SK-N-SH treated with all-trans-retinoic acid at 6 μM for 48 hours (cell line): ENCODE measurements at regions not wholly inside any gene's neighbourhood (a gene's known extent, or its start where the extent isn't known, plus 50 kb on each side); places are given as distances from the start of the nearest gene placed in this dataset.

Experiments
- ATAC-seq: fragments of 200-7000 bp; cut with Tn5 transposase; 3 replicates; pipeline ENCODE4 v1.9.1; 2020; ENCODE audit warnings: mild to moderate bottlenecking, moderate library complexity
- ARNTL ChIP-seq: fragments of 450-650 bp; formaldehyde crosslinking; IDR thresholded peaks from 2 replicates; pipeline ENCODE4 v1.5.0; 2020; ENCODE audit warnings: low read depth, mild to moderate bottlenecking, moderate library complexity, borderline replicate concordance
- CSDC2 ChIP-seq: fragments of 250-450 bp; sonication (Bioruptor Pico); IDR thresholded peaks from 2 replicates; pipeline ENCODE4 v1.5.0; 2020; ENCODE audit warnings: mild to moderate bottlenecking, moderate library complexity
- ESRRG ChIP-seq: fragments of 250-450 bp; sonication (Bioruptor Pico); IDR thresholded peaks from 2 replicates; pipeline ENCODE4 v1.6.1; 2021; ENCODE audit warnings: mild to moderate bottlenecking
- ISL1 ChIP-seq: fragments of 250-450 bp; sonication (Bioruptor Pico); IDR thresholded peaks from 2 replicates; pipeline ENCODE4 v2.1.2; 2022; ENCODE audit warnings: mild to moderate bottlenecking, moderate library complexity
- OSR1 ChIP-seq: fragments of 250-450 bp; sonication (Bioruptor Pico); IDR thresholded peaks from 2 replicates; pipeline ENCODE4 v1.8.0; 2022; ENCODE audit warnings: moderate library complexity, mild to moderate bottlenecking, inconsistent platforms
- PPARA ChIP-seq: fragments of 250-450 bp; sonication (Bioruptor Pico); IDR thresholded peaks from 2 replicates; pipeline ENCODE4 v1.5.0; 2020; ENCODE audit warnings: mild to moderate bottlenecking, borderline replicate concordance
- SNAI2 ChIP-seq: fragments of 250-450 bp; sonication (Bioruptor Pico); IDR thresholded peaks from 2 replicates; pipeline ENCODE4 v1.5.0; 2020; ENCODE audit warnings: mild to moderate bottlenecking, moderate library complexity
- TCF4 ChIP-seq: fragments of 250-450 bp; sonication (Bioruptor Pico); IDR thresholded peaks from 2 replicates; pipeline ENCODE4 v1.8.0; 2021; ENCODE audit warnings: mild to moderate bottlenecking, moderate library complexity, borderline replicate concordance
- ZFP3 ChIP-seq: fragments of 250-450 bp; sonication (Bioruptor Pico); IDR thresholded peaks from 2 replicates; pipeline ENCODE4 v1.5.0; 2020; ENCODE audit warnings: mild to moderate bottlenecking, moderate library complexity
- ZFP30 ChIP-seq: fragments of 450-650 bp; formaldehyde crosslinking; IDR thresholded peaks from 2 replicates; pipeline ENCODE4 v1.5.0; 2022; ENCODE audit warnings: mild to moderate bottlenecking, moderate library complexity
- ZNF565 ChIP-seq: fragments of 450-650 bp; formaldehyde crosslinking; conservative IDR thresholded peaks from 2 replicates; pipeline ENCODE4 v1.5.0; 2020; ENCODE audit warnings: low read depth, mild to moderate bottlenecking, moderate library complexity
- ZNF70 ChIP-seq: fragments of 450-650 bp; formaldehyde crosslinking; IDR thresholded peaks from 2 replicates; pipeline ENCODE4 v1.5.0; 2020; ENCODE audit warnings: mild to moderate bottlenecking, moderate library complexity
- ZNF8 ChIP-seq: fragments of 450-650 bp; formaldehyde crosslinking; IDR thresholded peaks from 2 replicates; pipeline ENCODE4 v1.5.0; 2020; ENCODE audit warnings: mild to moderate bottlenecking, moderate library complexity
- TF ChIP-seq, protein P1 (sequence below): fragments of 250-450 bp; sonication (Bioruptor Pico); IDR thresholded peaks from 2 replicates; pipeline ENCODE4 v1.8.0; 2020; ENCODE audit warnings: mild to moderate bottlenecking, moderate library complexity, borderline replicate concordance
- TF ChIP-seq, protein P2 (sequence below): fragments of 250-450 bp; sonication (Bioruptor Pico); IDR thresholded peaks from 2 replicates; pipeline ENCODE4 v1.5.1; 2021; ENCODE audit warnings: mild to moderate bottlenecking, moderate library complexity
- TF ChIP-seq, protein P3 (sequence below): fragments of 250-450 bp; sonication (Bioruptor Pico); IDR thresholded peaks from 2 replicates; pipeline ENCODE4 v1.5.0; 2020; ENCODE audit warnings: mild to moderate bottlenecking, moderate library complexity
- TF ChIP-seq, protein P4 (sequence below): fragments of 250-450 bp; sonication (Bioruptor Pico); IDR thresholded peaks from 2 replicates; pipeline ENCODE4 v1.8.0; 2021; ENCODE audit warnings: low read depth, mild to moderate bottlenecking, moderate library complexity, borderline replicate concordance
- TF ChIP-seq, protein P5 (sequence below): fragments of 250-450 bp; sonication (Bioruptor Pico); IDR thresholded peaks from 2 replicates; pipeline ENCODE4 v1.5.1; 2020; ENCODE audit warnings: low read depth, mild to moderate bottlenecking, moderate library complexity

DNA sequence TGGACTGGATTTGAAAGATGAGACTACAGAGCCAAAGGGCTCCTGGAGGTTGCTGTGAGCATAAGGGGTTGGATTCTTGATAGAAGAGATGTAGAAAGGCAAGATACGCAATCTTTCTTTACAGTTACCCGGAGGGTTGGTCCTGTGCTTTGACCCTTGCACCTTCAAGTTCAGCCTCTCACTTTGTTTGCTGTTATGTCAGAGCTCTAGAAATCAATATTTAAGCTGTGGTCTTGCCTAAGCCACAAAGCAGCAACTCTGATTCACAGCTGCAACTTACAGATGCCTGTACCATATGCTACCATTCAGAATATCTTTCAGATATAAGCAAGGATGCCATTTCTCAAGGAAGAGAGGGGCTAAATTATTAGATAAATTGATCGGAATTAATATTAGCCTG lies 943.1 kb upstream of the LRRTM1 start:
- ATAC-seq: no peak
- no peak for TF ChIP-seq ZNF565 (CRISPR knock-in tag)
- no peak for TF ChIP-seq SNAI2 (CRISPR knock-in tag)
- no peak for TF ChIP-seq ESRRG (CRISPR knock-in tag)
- TF ChIP-seq, protein P1, sequence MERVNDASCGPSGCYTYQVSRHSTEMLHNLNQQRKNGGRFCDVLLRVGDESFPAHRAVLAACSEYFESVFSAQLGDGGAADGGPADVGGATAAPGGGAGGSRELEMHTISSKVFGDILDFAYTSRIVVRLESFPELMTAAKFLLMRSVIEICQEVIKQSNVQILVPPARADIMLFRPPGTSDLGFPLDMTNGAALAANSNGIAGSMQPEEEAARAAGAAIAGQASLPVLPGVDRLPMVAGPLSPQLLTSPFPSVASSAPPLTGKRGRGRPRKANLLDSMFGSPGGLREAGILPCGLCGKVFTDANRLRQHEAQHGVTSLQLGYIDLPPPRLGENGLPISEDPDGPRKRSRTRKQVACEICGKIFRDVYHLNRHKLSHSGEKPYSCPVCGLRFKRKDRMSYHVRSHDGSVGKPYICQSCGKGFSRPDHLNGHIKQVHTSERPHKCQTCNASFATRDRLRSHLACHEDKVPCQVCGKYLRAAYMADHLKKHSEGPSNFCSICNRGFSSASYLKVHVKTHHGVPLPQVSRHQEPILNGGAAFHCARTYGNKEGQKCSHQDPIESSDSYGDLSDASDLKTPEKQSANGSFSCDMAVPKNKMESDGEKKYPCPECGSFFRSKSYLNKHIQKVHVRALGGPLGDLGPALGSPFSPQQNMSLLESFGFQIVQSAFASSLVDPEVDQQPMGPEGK: no peak
- TF ChIP-seq CSDC2: no peak

DNA sequence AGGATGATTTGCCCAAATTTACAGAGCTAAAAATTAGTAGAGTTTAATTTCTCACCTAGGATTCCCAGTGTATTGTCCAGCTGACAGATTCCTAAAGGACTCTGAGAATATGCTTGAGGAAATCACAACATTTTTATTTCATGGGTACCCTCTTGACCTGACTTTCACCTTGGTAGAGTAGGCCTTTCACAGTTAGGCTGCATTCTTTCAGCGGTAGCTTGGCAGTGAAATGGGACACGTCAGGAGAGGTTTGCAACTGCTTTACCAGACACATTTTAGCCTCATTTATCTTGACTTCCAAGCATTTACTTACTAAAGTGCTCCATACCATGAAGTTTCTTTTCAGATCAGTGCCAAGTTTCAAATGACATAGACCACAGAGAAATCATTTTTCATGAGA lies 937.9 kb upstream of the LRRTM1 start:
- no peak for TF ChIP-seq ARNTL (CRISPR knock-in tag)
- TF ChIP-seq, protein P2, sequence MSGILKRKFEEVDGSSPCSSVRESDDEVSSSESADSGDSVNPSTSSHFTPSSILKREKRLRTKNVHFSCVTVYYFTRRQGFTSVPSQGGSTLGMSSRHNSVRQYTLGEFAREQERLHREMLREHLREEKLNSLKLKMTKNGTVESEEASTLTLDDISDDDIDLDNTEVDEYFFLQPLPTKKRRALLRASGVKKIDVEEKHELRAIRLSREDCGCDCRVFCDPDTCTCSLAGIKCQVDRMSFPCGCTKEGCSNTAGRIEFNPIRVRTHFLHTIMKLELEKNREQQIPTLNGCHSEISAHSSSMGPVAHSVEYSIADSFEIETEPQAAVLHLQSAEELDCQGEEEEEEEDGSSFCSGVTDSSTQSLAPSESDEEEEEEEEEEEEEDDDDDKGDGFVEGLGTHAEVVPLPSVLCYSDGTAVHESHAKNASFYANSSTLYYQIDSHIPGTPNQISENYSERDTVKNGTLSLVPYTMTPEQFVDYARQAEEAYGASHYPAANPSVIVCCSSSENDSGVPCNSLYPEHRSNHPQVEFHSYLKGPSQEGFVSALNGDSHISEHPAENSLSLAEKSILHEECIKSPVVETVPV: no peak
- no peak for TF ChIP-seq ZNF8
- no peak for ATAC-seq

DNA sequence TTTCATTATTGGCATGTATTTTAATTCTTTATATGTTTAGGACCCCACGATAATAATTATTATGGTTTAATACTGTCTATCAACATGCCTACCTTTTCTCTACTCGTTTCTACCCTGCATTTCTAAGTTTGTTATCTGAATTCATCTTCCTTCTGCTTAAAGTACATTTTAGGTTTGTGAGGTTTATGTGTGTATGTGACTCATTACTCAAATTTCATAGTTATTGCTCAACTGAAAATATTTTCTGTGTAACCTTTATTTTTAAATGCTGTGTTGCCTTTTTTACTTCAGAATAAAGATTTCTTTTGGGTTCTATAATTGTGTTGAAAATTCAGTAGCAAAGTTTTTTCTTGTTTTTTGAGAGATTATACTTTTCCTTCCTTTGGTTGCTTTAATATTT lies 933.9 kb upstream of the LRRTM1 start:
- TF ChIP-seq, protein P3, sequence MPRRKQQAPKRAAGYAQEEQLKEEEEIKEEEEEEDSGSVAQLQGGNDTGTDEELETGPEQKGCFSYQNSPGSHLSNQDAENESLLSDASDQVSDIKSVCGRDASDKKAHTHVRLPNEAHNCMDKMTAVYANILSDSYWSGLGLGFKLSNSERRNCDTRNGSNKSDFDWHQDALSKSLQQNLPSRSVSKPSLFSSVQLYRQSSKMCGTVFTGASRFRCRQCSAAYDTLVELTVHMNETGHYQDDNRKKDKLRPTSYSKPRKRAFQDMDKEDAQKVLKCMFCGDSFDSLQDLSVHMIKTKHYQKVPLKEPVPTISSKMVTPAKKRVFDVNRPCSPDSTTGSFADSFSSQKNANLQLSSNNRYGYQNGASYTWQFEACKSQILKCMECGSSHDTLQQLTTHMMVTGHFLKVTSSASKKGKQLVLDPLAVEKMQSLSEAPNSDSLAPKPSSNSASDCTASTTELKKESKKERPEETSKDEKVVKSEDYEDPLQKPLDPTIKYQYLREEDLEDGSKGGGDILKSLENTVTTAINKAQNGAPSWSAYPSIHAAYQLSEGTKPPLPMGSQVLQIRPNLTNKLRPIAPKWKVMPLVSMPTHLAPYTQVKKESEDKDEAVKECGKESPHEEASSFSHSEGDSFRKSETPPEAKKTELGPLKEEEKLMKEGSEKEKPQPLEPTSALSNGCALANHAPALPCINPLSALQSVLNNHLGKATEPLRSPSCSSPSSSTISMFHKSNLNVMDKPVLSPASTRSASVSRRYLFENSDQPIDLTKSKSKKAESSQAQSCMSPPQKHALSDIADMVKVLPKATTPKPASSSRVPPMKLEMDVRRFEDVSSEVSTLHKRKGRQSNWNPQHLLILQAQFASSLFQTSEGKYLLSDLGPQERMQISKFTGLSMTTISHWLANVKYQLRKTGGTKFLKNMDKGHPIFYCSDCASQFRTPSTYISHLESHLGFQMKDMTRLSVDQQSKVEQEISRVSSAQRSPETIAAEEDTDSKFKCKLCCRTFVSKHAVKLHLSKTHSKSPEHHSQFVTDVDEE (CRISPR knock-in tag): no peak
- TF ChIP-seq, protein P1: no peak
- no peak for TF ChIP-seq ZFP30 (CRISPR knock-in tag)
- TF ChIP-seq ZFP3 (CRISPR knock-in tag): no peak
- TF ChIP-seq, protein P4, sequence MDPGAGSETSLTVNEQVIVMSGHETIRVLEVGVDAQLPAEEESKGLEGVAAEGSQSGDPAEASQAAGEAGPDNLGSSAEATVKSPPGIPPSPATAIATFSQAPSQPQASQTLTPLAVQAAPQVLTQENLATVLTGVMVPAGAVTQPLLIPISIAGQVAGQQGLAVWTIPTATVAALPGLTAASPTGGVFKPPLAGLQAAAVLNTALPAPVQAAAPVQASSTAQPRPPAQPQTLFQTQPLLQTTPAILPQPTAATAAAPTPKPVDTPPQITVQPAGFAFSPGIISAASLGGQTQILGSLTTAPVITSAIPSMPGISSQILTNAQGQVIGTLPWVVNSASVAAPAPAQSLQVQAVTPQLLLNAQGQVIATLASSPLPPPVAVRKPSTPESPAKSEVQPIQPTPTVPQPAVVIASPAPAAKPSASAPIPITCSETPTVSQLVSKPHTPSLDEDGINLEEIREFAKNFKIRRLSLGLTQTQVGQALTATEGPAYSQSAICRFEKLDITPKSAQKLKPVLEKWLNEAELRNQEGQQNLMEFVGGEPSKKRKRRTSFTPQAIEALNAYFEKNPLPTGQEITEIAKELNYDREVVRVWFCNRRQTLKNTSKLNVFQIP (CRISPR knock-in tag): no peak
- TF ChIP-seq PPARA: no peak
- no peak for TF ChIP-seq ESRRG (CRISPR knock-in tag)
- no peak for TF ChIP-seq OSR1 (CRISPR knock-in tag)
- TF ChIP-seq, protein P2: no peak
- no peak for TF ChIP-seq ZNF565 (CRISPR knock-in tag)
- TF ChIP-seq, protein P5, sequence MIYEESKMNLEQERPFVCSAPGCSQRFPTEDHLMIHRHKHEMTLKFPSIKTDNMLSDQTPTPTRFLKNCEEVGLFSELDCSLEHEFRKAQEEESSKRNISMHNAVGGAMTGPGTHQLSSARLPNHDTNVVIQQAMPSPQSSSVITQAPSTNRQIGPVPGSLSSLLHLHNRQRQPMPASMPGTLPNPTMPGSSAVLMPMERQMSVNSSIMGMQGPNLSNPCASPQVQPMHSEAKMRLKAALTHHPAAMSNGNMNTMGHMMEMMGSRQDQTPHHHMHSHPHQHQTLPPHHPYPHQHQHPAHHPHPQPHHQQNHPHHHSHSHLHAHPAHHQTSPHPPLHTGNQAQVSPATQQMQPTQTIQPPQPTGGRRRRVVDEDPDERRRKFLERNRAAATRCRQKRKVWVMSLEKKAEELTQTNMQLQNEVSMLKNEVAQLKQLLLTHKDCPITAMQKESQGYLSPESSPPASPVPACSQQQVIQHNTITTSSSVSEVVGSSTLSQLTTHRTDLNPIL: no peak
- TF ChIP-seq ZNF70 (CRISPR knock-in tag): no peak
- no peak for TF ChIP-seq ISL1 (CRISPR knock-in tag)
- TF ChIP-seq TCF4: no peak
- no peak for TF ChIP-seq ZNF8
- ATAC-seq: no peak
